Loucy (cell line): ENCODE measurements at regions not wholly inside any gene's neighbourhood (a gene's known extent, or its start where the extent isn't known, plus 50 kb on each side); places are given as distances from the start of the nearest gene placed in this dataset.

ENCODE experiments used
- H2AFZ ChIP-seq: fragments of 200-600 bp; sonication (generic); 2 replicates; pipeline ENCODE4 v1.6.0; 2016; ENCODE audit warnings: antibody characterized with exemption, mild to moderate bottlenecking, low read length, moderate library complexity
- H3F3A ChIP-seq: fragments of 200-600 bp; 2 replicates; pipeline ENCODE4 v1.6.0; 2016; ENCODE audit warnings: antibody characterized with exemption, low read depth, mild to moderate bottlenecking
- H3K27me3 ChIP-seq: fragments of 200-600 bp; sonication (generic); 2 replicates; pipeline ENCODE4 v1.6.1; 2014; ENCODE audit warnings: low read length, mild to moderate bottlenecking; ENCODE audit not compliant: insufficient read depth, poor library complexity, severe bottlenecking
- H3K36me3 ChIP-seq: fragments of 200-600 bp; sonication (generic); 2 replicates; pipeline ENCODE4 v1.6.1; 2016; ENCODE audit warnings: low read length; ENCODE audit not compliant: insufficient read depth
- H3K4me1 ChIP-seq: fragments of 200-600 bp; sonication (generic); 2 replicates; pipeline ENCODE4 v1.5.1; 2014; ENCODE audit warnings: low read length, mild to moderate bottlenecking; ENCODE audit not compliant: insufficient read depth, poor library complexity, severe bottlenecking
- H3K4me2 ChIP-seq: fragments of 200-600 bp; sonication (generic); 2 replicates; pipeline ENCODE4 v1.6.0; 2014; ENCODE audit warnings: antibody characterized with exemption, low read length, low read depth, mild to moderate bottlenecking; ENCODE audit not compliant: poor library complexity, severe bottlenecking
- H3K4me3 ChIP-seq: fragments of 200-600 bp; sonication (generic); 2 replicates; pipeline ENCODE4 v1.5.1; 2014; ENCODE audit warnings: low read length, mild to moderate bottlenecking, mixed read lengths; ENCODE audit not compliant: poor library complexity, severe bottlenecking
- H3K79me2 ChIP-seq: fragments of 200-600 bp; sonication (generic); 2 replicates; pipeline ENCODE4 v1.6.1; 2014; ENCODE audit warnings: low read length; ENCODE audit not compliant: insufficient read depth
- H3K9ac ChIP-seq: fragments of 200-600 bp; sonication (generic); 2 replicates; pipeline ENCODE4 v1.6.0; 2014; ENCODE audit warnings: mild to moderate bottlenecking, low read depth, low read length, moderate library complexity; ENCODE audit not compliant: poor library complexity, severe bottlenecking
- H3K9me2 ChIP-seq: fragments of 200-600 bp; sonication (generic); replicated peaks from 2 replicates; pipeline ENCODE4 v1.6.1; 2016; ENCODE audit warnings: low read depth, low read length, mixed read lengths
- H3K9me3 ChIP-seq: fragments of 200-600 bp; sonication (generic); 2 replicates; pipeline ENCODE4 v1.6.1; 2014; ENCODE audit warnings: mild to moderate bottlenecking, antibody characterized with exemption, low read length, low read depth; ENCODE audit not compliant: insufficient read depth
- H4K20me1 ChIP-seq: fragments of 200-600 bp; sonication (generic); 2 replicates; pipeline ENCODE4 v1.6.0; 2014; ENCODE audit warnings: antibody characterized with exemption, low read length, mild to moderate bottlenecking; ENCODE audit not compliant: insufficient read depth, poor library complexity, severe bottlenecking
- CTCF ChIP-seq: fragments of 200-600 bp; sonication (generic); conservative IDR thresholded peaks from 2 replicates; pipeline ENCODE4 v1.5.1; 2014; ENCODE audit warnings: mild to moderate bottlenecking, antibody characterized with exemption, low read length
- EZH2phosphoT487 ChIP-seq: fragments of 200-600 bp; IDR thresholded peaks from 2 replicates; pipeline ENCODE4 v1.6.1; 2018; ENCODE audit warnings: antibody characterized with exemption, mild to moderate bottlenecking, moderate library complexity, borderline replicate concordance

GRCh38 chr4:124290678-124291077 lies 421.9 kb downstream of the ANKRD50 start:
- Histone ChIP-seq H3K9me3 (no peaks in the 10 kb centered on the region), H3F3A (no peaks in the 10 kb centered on the region), H4K20me1 (no peaks in the 10 kb centered on the region), H3K9ac (no peak overlapping the region), H3K4me3 (no peak overlapping the region), H3K36me3 (no peaks in the 10 kb centered on the region), H3K27me3 (no peaks in the 10 kb centered on the region), H3K79me2 (no peaks in the 10 kb centered on the region), H2AFZ (no peak overlapping the region), H3K9me2 (no peaks in the 10 kb centered on the region), H3K4me2 (no peak overlapping the region), H3K4me1 (no peaks in the 10 kb centered on the region)
- TF ChIP-seq CTCF (no peak), EZH2phosphoT487 (no peak)

GRCh38 chr4:124295413-124295812 lies 417.1 kb downstream of the ANKRD50 start:
- Histone ChIP-seq H3K4me1 (no peaks in the 10 kb centered on the region), H2AFZ (no peak overlapping the region), H3K36me3 (no peaks in the 10 kb centered on the region), H4K20me1 (no peaks in the 10 kb centered on the region), H3K9me3 (no peaks in the 10 kb centered on the region), H3F3A (no peaks in the 10 kb centered on the region), H3K27me3 (no peaks in the 10 kb centered on the region), H3K9me2 (no peaks in the 10 kb centered on the region), H3K79me2 (no peaks in the 10 kb centered on the region), H3K4me3 (no peak overlapping the region), H3K4me2 (no peak overlapping the region), H3K9ac (no peak overlapping the region)
- TF ChIP-seq CTCF, result no peak
- no peak for TF ChIP-seq EZH2phosphoT487

- Histone ChIP-seq H3K36me3 (no peaks in the 10 kb centered on the region), H3K9me2 (no peaks in the 10 kb centered on the region), H2AFZ (no peak overlapping the region), H3K4me3 (no peak overlapping the region), H3K79me2 (no peaks in the 10 kb centered on the region), H3K27me3 (no peaks in the 10 kb centered on the region), H3K4me1 (peaks cover 13% of the 10 kb centered on the region), H4K20me1 (no peaks in the 10 kb centered on the region), H3K9ac (no peak overlapping the region), H3F3A (peaks cover 6% of the 10 kb centered on the region; the same call in 1 of the 2 replicates), H3K4me2 (no peak overlapping the region), H3K9me3 (no peaks in the 10 kb centered on the region)
- TF ChIP-seq CTCF (no peak), EZH2phosphoT487 (no peak)
Measured at GRCh38 chr4:124304941-124305340, 407.6 kb downstream of the ANKRD50 start.
